ENCODE measurements at regions not wholly inside any gene's neighbourhood (a gene's known extent, or its start where the extent isn't known, plus 50 kb on each side); places are given as distances from the start of the nearest gene placed in this dataset.
"Not testable (repeated sequence)": the region's sequence is repeated elsewhere in the genome, so short reads cannot be mapped to it uniquely, and the experiment has no call there.

- Histone ChIP-seq H3K36me3 (replicated peaks in 1 of 2; ENCODE audit: insufficient read depth in 1 of 2, low read depth in 2 of 2) (no peaks in the 10 kb centered on the region), H3K4me1 (no peaks in the 10 kb centered on the region), H3K9me3 (no peaks in the 10 kb centered on the region), H3K4me3 (no peak overlapping the region), H3K27me3 (no peaks in the 10 kb centered on the region), H3K27ac (no peak overlapping the region)
- intact Hi-C loops (cut with DNase I), result no loop called here
- WGBS, 2 donors, result 80 to 86% methylated on average over 15 to 21 of the region's 21 CpGs
- no peak for ATAC-seq
- DNase-seq, result no peak
- TF ChIP-seq CTCF (IDR thresholded peaks at IDR 0.05) (no peak), POLR2A (IDR thresholded peaks at IDR 0.05) (no peak)
These were observed 64.8 kb upstream of the IGFBPL1 start for GRCh38 chr9:38489057-38489456.

- 80 to 82% methylated on average over 3 to 26 of the region's 26 CpGs for WGBS, 2 donors
- Histone ChIP-seq H3K36me3 (replicated peaks in 1 of 2; ENCODE audit: insufficient read depth in 1 of 2, low read depth in 2 of 2) (no peaks in the 10 kb centered on the region), H3K4me3 (no peak overlapping the region), H3K27me3 (no peaks in the 10 kb centered on the region), H3K27ac (no peak overlapping the region), H3K4me1 (no peaks in the 10 kb centered on the region), H3K9me3 (no peaks in the 10 kb centered on the region)
- no peak for TF ChIP-seq CTCF (IDR thresholded peaks at IDR 0.05)
- TF ChIP-seq POLR2A (IDR thresholded peaks at IDR 0.05), result no peak
- DNase-seq (no peak), ATAC-seq (no peak)
- intact Hi-C loops (cut with DNase I), result no loop called here
These were observed 64.0 kb upstream of the IGFBPL1 start for GRCh38 chr9:38488156-38488698.

GRCh38 chr9:38487418-38488155 lies 63.3 kb upstream of the IGFBPL1 start:
- ATAC-seq; H3K36me3 ChIP-seq (replicated peaks in 1 of 2; ENCODE audit: insufficient read depth in 1 of 2, low read depth in 2 of 2); H3K27ac ChIP-seq; H3K27me3 ChIP-seq; H3K4me3 ChIP-seq; H3K4me1 ChIP-seq; DNase-seq; H3K9me3 ChIP-seq; intact Hi-C loops (cut with DNase I): not testable (repeated sequence)
- WGBS, 2 donors, result 50 to 57% methylated on average over 7 to 54 of the region's 55 CpGs

GRCh38 chr9:38486837-38487236 lies 62.6 kb upstream of the IGFBPL1 start:
- TF ChIP-seq CTCF (IDR thresholded peaks at IDR 0.05) (no peak), POLR2A (IDR thresholded peaks at IDR 0.05) (no peak)
- H3K9me3 ChIP-seq, result no peaks in the 10 kb centered on the region
- no peak for DNase-seq

GRCh38 chr9:38486056-38486615 lies 61.9 kb upstream of the IGFBPL1 start:
- Histone ChIP-seq H3K27ac (no peak overlapping the region), H3K36me3 (replicated peaks in 1 of 2; ENCODE audit: insufficient read depth in 1 of 2, low read depth in 2 of 2) (no peaks in the 10 kb centered on the region), H3K27me3 (no peaks in the 10 kb centered on the region), H3K9me3 (no peaks in the 10 kb centered on the region), H3K4me1 (no peaks in the 10 kb centered on the region), H3K4me3 (no peak overlapping the region)
- 42 to 45% methylated on average over 6 of the region's 6 CpGs for WGBS, 2 donors
- ATAC-seq (no peak), DNase-seq (no peak)
- intact Hi-C loops (cut with DNase I), result no loop called here
- no peak for TF ChIP-seq POLR2A (IDR thresholded peaks at IDR 0.05)
- TF ChIP-seq CTCF (IDR thresholded peaks at IDR 0.05), result no peak

More at GRCh38 chr9:38486837-38487236, 62.6 kb upstream of the IGFBPL1 start:
- WGBS, 2 donors, result 51 to 75% methylated on average over 7 to 8 of the region's 8 CpGs
- intact Hi-C loops (cut with DNase I), result no loop called here
- no peaks in the 10 kb centered on the region for H3K27me3 ChIP-seq
- ATAC-seq, result no peak
- H3K4me1 ChIP-seq, result no peaks in the 10 kb centered on the region
- no peak overlapping the region for H3K27ac ChIP-seq
- H3K36me3 ChIP-seq (replicated peaks in 1 of 2; ENCODE audit: insufficient read depth in 1 of 2, low read depth in 2 of 2), result no peaks in the 10 kb centered on the region
- no peak overlapping the region for H3K4me3 ChIP-seq

GRCh38 chr9:38484076-38484665 lies 59.9 kb upstream of the IGFBPL1 start:
- H3K4me1 ChIP-seq; H3K4me3 ChIP-seq; ATAC-seq; H3K9me3 ChIP-seq; DNase-seq; H3K27ac ChIP-seq; H3K27me3 ChIP-seq; intact Hi-C loops (cut with DNase I); H3K36me3 ChIP-seq (replicated peaks in 1 of 2; ENCODE audit: insufficient read depth in 1 of 2, low read depth in 2 of 2): not testable (repeated sequence)
- WGBS, 2 donors, result 60 to 80% methylated on average over 2 of the region's 2 CpGs

Data from body of pancreas (tissue), 4 donors.